ENCODE measurements at regions not wholly inside any gene's neighbourhood (a gene's known extent, or its start where the extent isn't known, plus 50 kb on each side); places are given as distances from the start of the nearest gene placed in this dataset.
"Not testable (repeated sequence)": the region's sequence is repeated elsewhere in the genome, so short reads cannot be mapped to it uniquely, and the experiment has no call there.

DNA sequence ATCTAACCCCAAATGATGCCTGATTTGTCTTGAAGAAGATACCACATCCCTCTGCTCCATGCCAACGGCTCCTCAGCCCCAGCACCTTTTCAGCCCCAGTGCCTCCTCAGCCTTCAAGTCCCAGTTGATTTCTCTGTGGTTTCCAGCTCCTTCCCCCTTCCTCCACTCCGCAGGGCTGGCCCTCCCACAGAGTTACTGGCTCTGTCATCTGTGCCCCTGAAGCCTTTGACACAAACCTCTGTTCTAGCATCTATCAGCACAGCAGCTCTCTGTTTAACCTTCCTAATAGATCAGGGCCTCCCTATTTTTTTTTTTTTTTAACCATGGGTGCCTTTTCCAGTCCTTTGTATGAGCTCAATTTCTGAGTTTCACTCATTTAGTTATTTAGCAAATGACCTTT lies 201.3 kb upstream of the CXCR4 start:
- DNase-seq (ENCODE audit: low read depth): no peak
- no peak overlapping the region for H3K4me3 ChIP-seq (ENCODE audit: low read depth, low read length)
- TF ChIP-seq, protein P1, sequence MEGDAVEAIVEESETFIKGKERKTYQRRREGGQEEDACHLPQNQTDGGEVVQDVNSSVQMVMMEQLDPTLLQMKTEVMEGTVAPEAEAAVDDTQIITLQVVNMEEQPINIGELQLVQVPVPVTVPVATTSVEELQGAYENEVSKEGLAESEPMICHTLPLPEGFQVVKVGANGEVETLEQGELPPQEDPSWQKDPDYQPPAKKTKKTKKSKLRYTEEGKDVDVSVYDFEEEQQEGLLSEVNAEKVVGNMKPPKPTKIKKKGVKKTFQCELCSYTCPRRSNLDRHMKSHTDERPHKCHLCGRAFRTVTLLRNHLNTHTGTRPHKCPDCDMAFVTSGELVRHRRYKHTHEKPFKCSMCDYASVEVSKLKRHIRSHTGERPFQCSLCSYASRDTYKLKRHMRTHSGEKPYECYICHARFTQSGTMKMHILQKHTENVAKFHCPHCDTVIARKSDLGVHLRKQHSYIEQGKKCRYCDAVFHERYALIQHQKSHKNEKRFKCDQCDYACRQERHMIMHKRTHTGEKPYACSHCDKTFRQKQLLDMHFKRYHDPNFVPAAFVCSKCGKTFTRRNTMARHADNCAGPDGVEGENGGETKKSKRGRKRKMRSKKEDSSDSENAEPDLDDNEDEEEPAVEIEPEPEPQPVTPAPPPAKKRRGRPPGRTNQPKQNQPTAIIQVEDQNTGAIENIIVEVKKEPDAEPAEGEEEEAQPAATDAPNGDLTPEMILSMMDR (conservative IDR thresholded peaks at IDR 0.05; ENCODE audit: low read depth, low read length): no peak

GRCh38 chr2:136314240-136314639 lies 196.3 kb upstream of the CXCR4 start:
- no peak for DNase-seq (ENCODE audit: low read depth)

GRCh38 chr2:136312568-136312967 lies 194.6 kb upstream of the CXCR4 start:
- not testable (repeated sequence) for DNase-seq (ENCODE audit: low read depth)

More at GRCh38 chr2:136314240-136314639, 196.3 kb upstream of the CXCR4 start:
- TF ChIP-seq, protein P1 (conservative IDR thresholded peaks at IDR 0.05; ENCODE audit: low read depth, low read length): no peak
- H3K4me3 ChIP-seq (ENCODE audit: low read depth, low read length): no peak overlapping the region

DNA sequence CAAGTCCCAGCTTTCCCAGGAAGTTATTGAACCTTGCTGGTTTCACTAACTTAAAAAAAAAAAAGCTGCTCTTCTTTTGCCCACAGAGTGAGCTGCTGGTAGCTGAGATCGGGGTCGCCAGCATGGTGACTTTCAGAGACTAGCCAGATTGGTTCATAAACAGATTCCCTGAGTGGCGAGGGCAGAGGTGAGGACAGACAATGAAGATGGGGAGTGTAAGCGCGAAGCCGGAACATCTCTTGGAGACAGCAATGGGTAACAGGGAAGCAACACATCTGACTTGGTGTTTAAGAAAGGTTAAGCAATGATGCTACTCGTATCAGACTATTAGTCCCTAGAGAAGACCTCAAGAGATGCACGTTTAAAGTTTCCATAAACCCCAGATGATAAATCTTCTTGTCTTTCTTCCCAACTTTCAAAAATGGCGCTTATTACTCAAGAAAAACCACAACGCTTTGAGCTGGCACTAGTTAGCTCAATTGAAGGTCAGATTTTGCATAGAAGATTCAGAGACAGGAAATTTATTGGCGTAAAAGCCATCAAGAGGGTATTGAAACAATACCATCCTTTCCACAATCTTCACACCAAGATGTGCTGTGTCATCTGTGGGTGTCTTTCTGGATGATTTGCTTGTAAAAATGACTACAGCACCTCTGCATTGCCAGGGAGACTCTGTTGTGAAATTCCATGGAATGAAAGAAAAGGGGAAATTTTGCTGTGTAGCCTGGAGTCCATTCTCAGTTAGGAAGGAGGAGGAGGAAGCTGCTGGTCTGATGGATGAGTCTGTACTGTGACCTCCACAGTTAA lies 193.1 kb upstream of the CXCR4 start:
- H3K4me3 ChIP-seq (ENCODE audit: low read depth, low read length): no peak overlapping the region
- DNase-seq (ENCODE audit: low read depth): no peak
- TF ChIP-seq, protein P1 (conservative IDR thresholded peaks at IDR 0.05; ENCODE audit: low read depth, low read length): no peak

More at GRCh38 chr2:136312568-136312967, 194.6 kb upstream of the CXCR4 start:
- H3K4me3 ChIP-seq (ENCODE audit: low read depth, low read length): not testable (repeated sequence)

DNA sequence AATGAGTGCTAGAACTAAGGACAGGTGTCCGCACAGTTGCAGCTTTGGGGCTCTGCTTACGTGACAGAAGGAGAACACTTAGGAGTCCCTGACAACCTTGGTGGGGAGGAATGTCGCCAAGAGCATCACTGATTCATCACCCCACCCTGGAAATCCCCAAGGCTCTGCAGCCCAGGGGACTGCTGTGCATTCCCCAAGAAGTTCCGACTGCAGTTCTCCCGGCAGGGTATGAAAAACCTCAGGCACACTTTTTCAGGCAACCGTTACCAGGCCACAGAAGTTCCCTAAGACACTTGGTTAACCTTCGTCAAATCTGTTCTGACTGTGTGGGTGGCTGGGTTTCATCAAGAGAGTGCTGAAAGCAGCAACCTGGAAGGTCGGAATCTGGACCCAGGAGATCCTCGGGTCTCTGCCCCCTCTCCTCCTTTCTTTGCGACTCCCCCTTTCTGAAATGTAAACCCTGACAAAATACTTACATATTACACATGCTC lies 192.1 kb upstream of the CXCR4 start:
- no peak for DNase-seq (ENCODE audit: low read depth)
- TF ChIP-seq, protein P1 (conservative IDR thresholded peaks at IDR 0.05; ENCODE audit: low read depth, low read length): no peak
- no peak overlapping the region for H3K4me3 ChIP-seq (ENCODE audit: low read depth, low read length)

GRCh38 chr2:136308611-136309010 lies 190.7 kb upstream of the CXCR4 start:
- no peak for DNase-seq (ENCODE audit: low read depth)
- H3K4me3 ChIP-seq (ENCODE audit: low read depth, low read length): no peak overlapping the region
- TF ChIP-seq, protein P1 (conservative IDR thresholded peaks at IDR 0.05; ENCODE audit: low read depth, low read length): no peak

DNA sequence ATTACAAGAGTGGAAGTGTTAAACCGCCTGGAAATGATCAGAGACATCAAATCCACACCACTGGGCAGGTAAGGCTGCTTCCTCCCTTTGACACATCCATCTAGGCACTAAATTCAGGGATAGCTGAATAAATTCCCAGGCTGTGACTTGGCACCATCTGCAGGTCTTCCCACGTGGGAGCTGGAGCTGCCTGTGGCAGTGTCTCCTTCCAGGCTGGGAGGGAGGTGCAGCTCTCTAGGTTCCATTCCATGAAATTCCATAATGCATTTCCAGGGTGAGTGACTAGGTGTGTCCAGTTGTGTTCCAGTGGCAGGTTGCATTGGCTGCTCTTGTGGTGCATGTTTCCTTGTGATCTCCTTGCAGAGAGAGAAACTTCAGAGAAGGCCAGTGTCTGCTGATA lies 188.9 kb upstream of the CXCR4 start:
- DNase-seq (ENCODE audit: low read depth): no peak
- TF ChIP-seq, protein P1 (conservative IDR thresholded peaks at IDR 0.05; ENCODE audit: low read depth, low read length): no peak

More for the DNA sequence above, 188.9 kb upstream of the CXCR4 start:
- H3K4me3 ChIP-seq (ENCODE audit: low read depth, low read length): no peak overlapping the region
